Cardiac fibroblast (primary cell): ENCODE measurements at regions not wholly inside any gene's neighbourhood (a gene's known extent, or its start where the extent isn't known, plus 50 kb on each side); places are given as distances from the start of the nearest gene placed in this dataset.

ENCODE experiments used
- DNase-seq, 2 donors: peaks; one replicate each; pipeline versions ENCODE4 v3.0.0 to v3.0.0-alpha.2; 2010; ENCODE audit warnings: low read depth in 2 of 2
- H3K4me3 ChIP-seq, 2 donors: replicated peaks in 1 of 2; 1 replicate in 1 of 2; 2 replicates in 1 of 2; pipeline ENCODE4 v1.5.1; 2011; ENCODE audit warnings: low read depth in 2 of 2, low read length in 2 of 2, mild to moderate bottlenecking in 2 of 2, moderate library complexity in 1 of 2
- CTCF ChIP-seq: IDR thresholded peaks from one replicate; pipeline ENCODE4 v1.5.1; 2011; ENCODE audit warnings: low read depth, mild to moderate bottlenecking, low read length, inconsistent platforms

DNA sequence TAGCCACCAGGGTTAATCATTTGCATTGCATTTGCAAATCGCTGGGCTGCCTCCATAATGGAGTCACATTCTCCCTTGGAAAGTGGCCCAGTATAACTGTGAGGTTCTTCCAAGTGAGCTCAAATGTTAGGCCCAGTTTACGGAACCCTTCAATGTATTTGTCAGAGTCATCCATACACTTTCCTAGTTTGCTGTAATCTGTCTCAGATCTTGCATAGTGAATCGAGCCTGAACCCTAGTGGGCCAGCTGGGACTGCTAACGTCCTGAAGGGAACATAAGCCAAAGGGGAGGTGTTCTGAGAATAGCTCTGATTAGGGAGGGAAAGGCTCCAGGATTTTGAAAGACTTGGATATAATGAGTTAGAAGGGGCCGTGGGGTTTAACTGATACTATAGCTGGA, 406.3 kb downstream of the SLC6A15 start:
- peak in 1 of 2 donors; percentile 17 for DNase-seq
- no peak overlapping the region for H3K4me3 ChIP-seq
- TF ChIP-seq CTCF: no peak

GRCh38 chr12:84502907-84503787, 409.5 kb downstream of the SLC6A15 start:
- peak; percentile 67 to 70 for DNase-seq
- TF ChIP-seq CTCF: peak; percentile 71
- no peak overlapping the region for H3K4me3 ChIP-seq

DNA sequence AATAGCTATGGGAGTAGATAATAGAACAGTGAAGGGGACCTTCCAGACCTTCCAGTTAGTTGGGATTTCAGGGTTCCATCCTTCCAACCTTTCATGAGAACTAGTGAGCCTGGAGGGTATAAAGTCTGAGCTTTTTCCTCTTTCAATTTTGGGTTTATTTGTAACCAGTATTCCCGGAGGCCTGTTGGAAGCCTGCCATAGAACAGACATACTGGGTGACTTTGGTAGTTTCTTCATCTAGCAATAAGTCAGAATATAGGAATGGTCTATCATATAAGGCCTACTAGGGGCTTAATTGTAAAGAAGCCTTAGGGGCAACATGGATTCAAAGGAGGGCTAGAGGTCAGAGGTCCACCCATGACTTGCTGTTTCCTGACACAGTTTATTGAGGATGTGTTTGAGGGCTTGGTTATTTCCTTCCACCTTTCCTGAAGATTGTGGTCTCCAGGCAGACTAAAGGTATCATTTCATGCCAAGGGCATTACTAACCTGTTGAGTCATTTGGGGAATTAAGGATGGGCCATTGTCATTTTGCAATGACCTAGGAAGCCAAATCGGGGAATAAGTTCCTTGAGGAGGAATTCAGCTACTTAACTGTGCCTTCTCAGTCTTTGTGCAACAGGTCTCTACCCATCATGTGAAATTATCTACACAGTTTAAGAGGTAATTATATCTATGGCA, 410.3 kb downstream of the SLC6A15 start:
- peak in 1 of 2 donors; percentile 16 for DNase-seq
- no peak for TF ChIP-seq CTCF
- no peak overlapping the region for H3K4me3 ChIP-seq

GRCh38 chr12:84497819-84498218, 414.8 kb downstream of the SLC6A15 start:
- DNase-seq: peak in 1 of 2 donors; percentile 27
- TF ChIP-seq CTCF: no peak
- no peak overlapping the region for H3K4me3 ChIP-seq

- DNase-seq: no peak
- TF ChIP-seq CTCF: no peak
- no peak overlapping the region for H3K4me3 ChIP-seq
Measured at GRCh38 chr12:84495711-84496110, 416.9 kb downstream of the SLC6A15 start.

DNA sequence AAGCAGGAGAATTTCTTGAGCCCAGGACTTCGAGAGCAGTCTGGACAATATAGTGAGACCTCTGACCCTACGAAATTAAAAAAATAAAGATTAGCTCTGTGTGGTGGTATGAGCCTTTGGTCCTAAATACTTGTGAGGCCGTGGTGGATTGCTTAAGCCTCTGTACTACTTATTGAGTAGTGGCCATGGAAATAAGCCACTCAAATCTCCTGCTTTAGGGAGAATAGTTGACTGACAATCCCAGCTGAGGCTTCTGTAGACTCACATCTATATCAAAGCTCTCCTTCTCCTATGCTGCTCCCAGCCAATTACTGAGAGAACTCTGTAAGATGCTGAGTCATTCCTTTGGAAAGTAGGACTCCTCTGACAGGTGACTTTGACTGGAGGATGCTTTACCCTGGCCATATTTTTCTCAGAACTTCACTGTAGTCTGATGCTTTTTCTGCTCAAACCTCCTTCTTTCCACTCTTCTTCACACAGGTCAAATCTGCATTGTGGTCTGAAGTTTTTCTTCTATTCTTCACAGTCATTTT, 420.2 kb downstream of the SLC6A15 start:
- no peak overlapping the region for H3K4me3 ChIP-seq
- DNase-seq: no peak
- TF ChIP-seq CTCF: no peak
